HCT116 (cell line): ENCODE measurements at regions not wholly inside any gene's neighbourhood (a gene's known extent, or its start where the extent isn't known, plus 50 kb on each side); places are given as distances from the start of the nearest gene placed in this dataset.
"Not testable (repeated sequence)": the region's sequence is repeated elsewhere in the genome, so short reads cannot be mapped to it uniquely, and the experiment has no call there.

ENCODE experiments used
- ATAC-seq: fragments of 200-7000 bp; cut with Tn5 transposase; 2 replicates; pipeline ENCODE4 v1.9.1; 2020; ENCODE audit warnings: mild to moderate bottlenecking, moderate library complexity
- BruUV-seq: library from RNA; stranded (reverse); fragments of 400-500 nt; replicated peaks from 2 replicates; lab custom pipeline; 2021; lab: Mats Ljungman, UMichigan
- CTCF ChIA-PET: fragments of 300-600 bp; sonication (Branson Sonifier 250); formaldehyde crosslinking; loops from one replicate; lab custom pipeline; 2021; ENCODE audit warnings: antibody characterized with exemption; lab: Charles Lee
- POLR2A ChIA-PET: fragments of 300-600, 350-600 bp; sonication (Branson Sonifier 250); formaldehyde crosslinking; loops from one replicate; lab custom pipeline; 2021; ENCODE audit warnings: antibody characterized with exemption; lab: Charles Lee
- RAD21 ChIA-PET, 2 experiments: fragments of 300-600 bp; sonication (Branson Sonifier 250); formaldehyde crosslinking; loops; one replicate each; lab custom pipeline; 2023; ENCODE audit warnings: low total read pairs in 2 of 2; ENCODE audit not compliant: uncharacterized antibody in 2 of 2, unreplicated experiment in 2 of 2, low non-redundant PET in 1 of 2; lab: Charles Lee
- DNase-seq: peaks from one replicate; pipeline ENCODE4 v3.0.0-alpha.2; 2010; ENCODE audit warnings: low read depth, low spot score
- H2AFZ ChIP-seq: fragments of 200-600 bp; shearing (Covaris generic), sonication (generic); 2 replicates; pipeline ENCODE4 v1.6.1; 2017; ENCODE audit warnings: low read depth, mixed run types, mixed read lengths, antibody characterized with exemption, low read length; ENCODE audit not compliant: poor library complexity, severe bottlenecking
- H3K27ac ChIP-seq: 2 replicates; pipeline ENCODE4 v1.5.1; 2012; ENCODE audit warnings: low read depth, low read length
- H3K27me3 ChIP-seq: fragments of 200-600 bp; sonication (generic); 2 replicates; pipeline ENCODE4 v1.6.1; 2016; ENCODE audit warnings: mixed run types, low read length, mixed read lengths; ENCODE audit not compliant: insufficient read depth
- H3K36me3 ChIP-seq, 2 experiments: fragments of 200-500 bp in 1 of 2; fragments of 200-600 bp in 1 of 2; sonication (Bioruptor generic) in 1 of 2; sonication (generic) in 1 of 2; 2 replicates each; pipeline versions ENCODE4 v1.5.1 to v1.6.1; 2014 to 2016; ENCODE audit warnings: low read length in 2 of 2, inconsistent platforms in 1 of 2, mixed read lengths in 1 of 2, mixed run types in 1 of 2; ENCODE audit not compliant: insufficient read depth in 2 of 2, control insufficient read depth in 1 of 2
- H3K4me1 ChIP-seq, 2 experiments: fragments of 200-600 bp in 1 of 2; sonication (generic) in 1 of 2; 2 replicates each; pipeline versions ENCODE4 v1.5.1 to v1.6.1; 2012 to 2017; ENCODE audit warnings: low read length in 2 of 2, inconsistent platforms in 1 of 2, mild to moderate bottlenecking in 1 of 2, mixed read lengths in 1 of 2, mixed run types in 1 of 2, moderate library complexity in 1 of 2; ENCODE audit not compliant: insufficient read depth in 2 of 2, control insufficient read depth in 1 of 2
- H3K4me2 ChIP-seq: fragments of 200-600 bp; sonication (generic); 2 replicates; pipeline ENCODE4 v1.6.1; 2017; ENCODE audit warnings: mixed run types, low read length, mixed read lengths
- H3K4me3 ChIP-seq, 2 experiments: fragments of 200-600 bp in 1 of 2; sonication (generic) in 1 of 2; replicated peaks in 1 of 2; 2 replicates each; pipeline ENCODE4 v1.5.1; 2011 to 2016; ENCODE audit warnings: low read length in 2 of 2, control low read depth in 1 of 2, low read depth in 1 of 2, mild to moderate bottlenecking in 1 of 2, mixed read lengths in 1 of 2, mixed run types in 1 of 2
- H3K79me2 ChIP-seq: fragments of 200-600 bp; sonication (generic); 2 replicates; pipeline ENCODE4 v1.6.1; 2017; ENCODE audit warnings: mild to moderate bottlenecking, mixed run types, low read length, moderate library complexity, mixed read lengths; ENCODE audit not compliant: insufficient read depth
- H3K9ac ChIP-seq: fragments of 200-600 bp; sonication (generic); 2 replicates; pipeline ENCODE4 v1.6.1; 2016; ENCODE audit warnings: low read length, mixed read lengths
- H3K9me2 ChIP-seq: fragments of 200-600 bp; sonication (generic), shearing (Covaris generic); 2 replicates; pipeline ENCODE4 v1.6.1; 2017; ENCODE audit warnings: mixed run types, mild to moderate bottlenecking, moderate library complexity; ENCODE audit not compliant: insufficient read depth
- H3K9me3 ChIP-seq, 2 experiments: fragments of 200-500 bp in 1 of 2; fragments of 200-600 bp in 1 of 2; sonication (Bioruptor generic) in 1 of 2; sonication (generic) in 1 of 2; 2 replicates each; pipeline ENCODE4 v1.6.1; 2014 to 2017; ENCODE audit warnings: low read length in 2 of 2, mixed read lengths in 2 of 2, inconsistent platforms in 1 of 2, low read depth in 1 of 2, mild to moderate bottlenecking in 1 of 2, mixed run types in 1 of 2, moderate library complexity in 1 of 2; ENCODE audit not compliant: control insufficient read depth in 1 of 2, insufficient read depth in 1 of 2
- H4K20me1 ChIP-seq: fragments of 200-600 bp; sonication (generic), shearing (Covaris generic); 2 replicates; pipeline ENCODE4 v1.6.1; 2017; ENCODE audit warnings: mixed run types, mild to moderate bottlenecking, moderate library complexity; ENCODE audit not compliant: insufficient read depth
- CEBPB ChIP-seq: IDR thresholded peaks from 2 replicates; pipeline ENCODE4 v1.6.1; 2012; ENCODE audit warnings: low read depth
- JUND ChIP-seq: IDR thresholded peaks from 2 replicates; pipeline ENCODE4 v1.6.1; 2012
- RAD21 ChIP-seq: IDR thresholded peaks from 2 replicates; pipeline ENCODE4 v1.6.1; 2012; ENCODE audit warnings: low read depth, mild to moderate bottlenecking
- intact Hi-C: fragments of 100-400 bp; cut with micrococcal nuclease; formaldehyde crosslinking; loops from 2 replicates; pipeline ENCODE4 v1.10.0; 2022
- TF ChIP-seq, protein P1 (sequence below), 3 experiments: fragments of 200-600 bp in 1 of 3; sonication (generic) in 1 of 3; IDR thresholded peaks in 2 of 3; conservative IDR thresholded peaks in 1 of 3; 2 replicates each; pipeline ENCODE4 v1.5.1; 2012 to 2017; ENCODE audit warnings: low read depth in 2 of 3, low read length in 2 of 3, antibody characterized with exemption in 1 of 3, borderline replicate concordance in 1 of 3, control low read depth in 1 of 3, mild to moderate bottlenecking in 1 of 3, mixed read lengths in 1 of 3, mixed run types in 1 of 3, moderate library complexity in 1 of 3; ENCODE audit not compliant: insufficient read depth in 1 of 3

DNA sequence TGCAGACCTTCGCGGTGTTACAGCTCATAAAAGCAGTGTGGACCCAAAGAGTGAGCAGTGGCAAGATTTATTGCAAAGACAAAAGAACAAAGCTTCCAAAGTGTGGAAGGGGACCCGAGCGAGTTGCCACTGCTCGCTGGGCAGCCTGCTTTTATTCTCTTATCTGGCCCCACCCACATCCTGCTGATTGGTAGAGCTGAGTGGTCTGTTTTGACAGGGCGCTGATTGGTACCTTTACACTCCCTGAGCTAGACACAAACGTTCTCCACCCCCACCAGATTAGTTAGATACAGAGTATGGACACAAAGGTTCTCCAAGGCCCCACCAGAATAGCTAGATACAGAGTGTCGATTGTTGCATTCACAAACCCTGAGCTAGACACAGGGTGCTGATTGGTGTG lies 156.2 kb upstream of the GIMD1 start:
- H3K27me3 ChIP-seq, ATAC-seq, H3K36me3 ChIP-seq, H2AFZ ChIP-seq, CTCF ChIA-PET, H3K4me3 ChIP-seq, BruUV-seq, H3K9ac ChIP-seq, H3K4me1 ChIP-seq, H3K9me3 ChIP-seq, intact Hi-C loops, H4K20me1 ChIP-seq, H3K9me2 ChIP-seq, POLR2A ChIA-PET, DNase-seq, RAD21 ChIA-PET, H3K27ac ChIP-seq, H3K79me2 ChIP-seq, H3K4me2 ChIP-seq: not testable (repeated sequence)

DNA sequence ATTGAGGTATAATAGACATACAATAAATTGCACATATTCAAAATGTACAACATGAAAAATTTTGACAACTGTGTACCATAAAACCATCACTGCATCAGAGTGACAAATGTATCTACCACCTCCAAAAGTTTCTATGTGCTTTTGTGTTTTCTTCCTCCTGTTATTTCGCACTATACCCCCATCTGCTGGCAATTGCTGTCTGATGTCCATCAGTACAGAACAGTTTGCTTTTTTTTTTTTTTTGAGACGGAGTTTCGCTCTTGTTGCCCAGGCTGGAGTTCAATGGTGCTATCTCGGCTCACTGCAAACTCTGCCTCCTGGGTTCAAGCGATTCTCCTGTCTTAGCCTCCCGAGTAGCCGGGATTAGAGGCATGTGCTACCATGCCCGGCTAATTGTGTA lies 154.3 kb upstream of the GIMD1 start:
- no peak overlapping the region for H3K4me2 ChIP-seq
- intact Hi-C loops, result no loop called here
- H3K27me3 ChIP-seq, result no peaks in the 10 kb centered on the region
- H3K4me3 ChIP-seq, result no peak overlapping the region
- H3K9ac ChIP-seq, result no peak overlapping the region
- no peaks in the 10 kb centered on the region for H3K9me3 ChIP-seq
- RAD21 ChIA-PET, result no interaction called here
- no peaks in the 10 kb centered on the region for H3K4me1 ChIP-seq
- CTCF ChIA-PET, result interaction anchor here (0.8 to 1.8 kb wide), 4 partner anchors 10 to 256 kb away, joined by 3 to 11 read pairs (median 6); no protein-coding TSS in a partner anchor
- POLR2A ChIA-PET, result no interaction called here
- H4K20me1 ChIP-seq, result no peaks in the 10 kb centered on the region
- no peaks in the 10 kb centered on the region for H3K79me2 ChIP-seq
- BruUV-seq, result no TSS peak
- H3K9me2 ChIP-seq, result no peaks in the 10 kb centered on the region; the same call in 1 of the 2 replicates
- no peak overlapping the region for H2AFZ ChIP-seq
- DNase-seq, result no peak
- ATAC-seq, result peak; percentile 55; the same call in 1 of the 2 replicates
- H3K27ac ChIP-seq, result no peak overlapping the region
- TF ChIP-seq CEBPB (no peak), JUND (no peak), RAD21 (peak; percentile 34; the same call in 1 of the 2 replicates)
- TF ChIP-seq, protein P1, sequence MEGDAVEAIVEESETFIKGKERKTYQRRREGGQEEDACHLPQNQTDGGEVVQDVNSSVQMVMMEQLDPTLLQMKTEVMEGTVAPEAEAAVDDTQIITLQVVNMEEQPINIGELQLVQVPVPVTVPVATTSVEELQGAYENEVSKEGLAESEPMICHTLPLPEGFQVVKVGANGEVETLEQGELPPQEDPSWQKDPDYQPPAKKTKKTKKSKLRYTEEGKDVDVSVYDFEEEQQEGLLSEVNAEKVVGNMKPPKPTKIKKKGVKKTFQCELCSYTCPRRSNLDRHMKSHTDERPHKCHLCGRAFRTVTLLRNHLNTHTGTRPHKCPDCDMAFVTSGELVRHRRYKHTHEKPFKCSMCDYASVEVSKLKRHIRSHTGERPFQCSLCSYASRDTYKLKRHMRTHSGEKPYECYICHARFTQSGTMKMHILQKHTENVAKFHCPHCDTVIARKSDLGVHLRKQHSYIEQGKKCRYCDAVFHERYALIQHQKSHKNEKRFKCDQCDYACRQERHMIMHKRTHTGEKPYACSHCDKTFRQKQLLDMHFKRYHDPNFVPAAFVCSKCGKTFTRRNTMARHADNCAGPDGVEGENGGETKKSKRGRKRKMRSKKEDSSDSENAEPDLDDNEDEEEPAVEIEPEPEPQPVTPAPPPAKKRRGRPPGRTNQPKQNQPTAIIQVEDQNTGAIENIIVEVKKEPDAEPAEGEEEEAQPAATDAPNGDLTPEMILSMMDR (IDR thresholded peaks at IDR 0.05 in 2 of 3, conservative IDR thresholded peaks at IDR 0.05 in 1 of 3; ENCODE audit: borderline replicate concordance in 1 of 3, insufficient read depth in 1 of 3, low read depth in 2 of 3, low read length in 2 of 3), result peak in 2 of 3 experiments; percentile 12 to 31; a peak in 3 of 6 replicates
- no peaks in the 10 kb centered on the region for H3K36me3 ChIP-seq
